IMR-90 (cell line): ENCODE measurements at regions not wholly inside any gene's neighbourhood (a gene's known extent, or its start where the extent isn't known, plus 50 kb on each side); places are given as distances from the start of the nearest gene placed in this dataset.

Experiments used
- CEBPB ChIP-seq: IDR thresholded peaks from 2 replicates; pipeline ENCODE4 v1.6.1; 2012; ENCODE audit warnings: low read depth, low read length, improper control_type of control experiment
- CTCF ChIP-seq: conservative IDR thresholded peaks from 2 replicates; pipeline ENCODE4 v1.5.1; 2012; ENCODE audit warnings: mild to moderate bottlenecking, low read depth, low read length, improper control_type of control experiment
- ELK1 ChIP-seq: fragments of 150-350 bp; IDR thresholded peaks from 2 replicates; pipeline ENCODE4 v1.6.1; 2016; ENCODE audit warnings: low read depth, mild to moderate bottlenecking, low read length, moderate library complexity, borderline replicate concordance
- FOS ChIP-seq: fragments of 150-350 bp; IDR thresholded peaks from 2 replicates; pipeline ENCODE4 v1.6.1; 2016; ENCODE audit warnings: low read depth, low read length
- MXI1 ChIP-seq: IDR thresholded peaks from 2 replicates; pipeline ENCODE4 v1.6.1; 2012; ENCODE audit warnings: low read depth, mild to moderate bottlenecking, low read length, moderate library complexity, borderline replicate concordance
- POLR2A ChIP-seq: IDR thresholded peaks from 2 replicates; pipeline ENCODE4 v1.6.1; 2012; ENCODE audit warnings: mild to moderate bottlenecking, low read depth, low read length
- RCOR1 ChIP-seq: IDR thresholded peaks from 2 replicates; pipeline ENCODE4 v1.6.1; 2012; ENCODE audit warnings: mild to moderate bottlenecking, low read length, improper control_type of control experiment; ENCODE audit not compliant: insufficient replicate concordance
- RFX5 ChIP-seq: IDR thresholded peaks from 2 replicates; pipeline ENCODE4 v1.8.0; 2012; ENCODE audit warnings: low read depth, mild to moderate bottlenecking, low read length, moderate library complexity
- SMC3 ChIP-seq: fragments of 150-350 bp; IDR thresholded peaks from 2 replicates; pipeline ENCODE4 v1.6.1; 2016; ENCODE audit warnings: low read depth, mild to moderate bottlenecking, antibody characterized with exemption, low read length, moderate library complexity
- USF2 ChIP-seq: fragments of 150-350 bp; IDR thresholded peaks from 2 replicates; pipeline ENCODE4 v1.6.1; 2017; ENCODE audit warnings: mild to moderate bottlenecking, antibody characterized with exemption, low read length, low read depth

- no peak for TF ChIP-seq USF2
- no peak for TF ChIP-seq CEBPB
- TF ChIP-seq CTCF = no peak
- no peak for TF ChIP-seq POLR2A
- no peak for TF ChIP-seq RFX5
- TF ChIP-seq SMC3 = no peak
- no peak for TF ChIP-seq MXI1
- no peak for TF ChIP-seq FOS
- TF ChIP-seq RCOR1 = no peak
- TF ChIP-seq ELK1 = no peak
Observed at GRCh38 chr6:80767808-80768207, 661.3 kb downstream of the BCKDHB start.
